ENCODE measurements at regions not wholly inside any gene's neighbourhood (a gene's known extent, or its start where the extent isn't known, plus 50 kb on each side); places are given as distances from the start of the nearest gene placed in this dataset.

- Histone ChIP-seq H3K27me3 (no peaks in the 10 kb centered on the region), H3K36me3 (no peaks in the 10 kb centered on the region), H3K4me3 (no peak overlapping the region), H3K9me3 (no peaks in the 10 kb centered on the region)
- no peak for DNase-seq
Measured at GRCh38 chr4:181468451-181468850, 774.8 kb upstream of the TENM3 start.

DNA sequence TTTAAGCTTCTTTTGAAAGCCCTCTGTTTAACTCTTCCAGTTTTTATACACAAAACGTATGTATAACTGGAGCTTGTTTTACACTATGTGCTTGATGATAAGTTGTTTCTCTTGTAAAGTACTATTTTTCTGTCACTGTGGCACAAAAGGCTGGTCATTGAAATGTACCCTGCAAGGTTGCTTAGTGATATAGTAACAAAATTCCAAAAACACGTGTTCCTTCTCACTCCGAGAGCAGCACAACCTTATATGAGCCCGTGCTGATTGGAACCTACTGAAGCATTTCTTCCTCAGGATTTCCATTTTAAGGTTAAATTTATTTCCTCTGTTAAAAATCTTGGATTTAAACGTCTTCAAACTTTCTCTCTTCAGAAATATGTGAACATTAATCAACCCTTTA, 772.9 kb upstream of the TENM3 start:
- Histone ChIP-seq H3K4me3 (no peak overlapping the region), H3K36me3 (no peaks in the 10 kb centered on the region), H3K9me3 (no peaks in the 10 kb centered on the region), H3K27me3 (no peaks in the 10 kb centered on the region)
- DNase-seq = no peak

DNA sequence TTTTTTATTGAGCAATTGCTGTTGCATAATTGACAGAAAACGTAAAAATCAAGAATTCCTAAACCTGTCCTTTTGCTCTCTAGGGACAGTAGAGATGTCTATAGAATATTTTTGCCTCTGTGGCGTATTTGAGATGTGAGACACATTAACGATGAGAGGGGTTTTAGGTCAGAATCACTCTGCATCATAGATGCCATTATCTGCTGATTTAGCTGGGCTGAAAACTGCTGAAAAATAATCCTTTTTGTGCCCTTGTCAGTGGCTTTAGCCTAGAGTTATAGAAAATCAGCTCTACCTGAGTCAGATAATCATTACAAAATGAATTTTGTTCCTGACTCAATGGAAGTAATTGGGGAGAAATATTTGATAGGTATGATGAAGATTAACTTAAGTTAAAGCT, 767.8 kb upstream of the TENM3 start:
- no peaks in the 10 kb centered on the region for H3K9me3 ChIP-seq
- H3K4me3 ChIP-seq = no peak overlapping the region

DNA sequence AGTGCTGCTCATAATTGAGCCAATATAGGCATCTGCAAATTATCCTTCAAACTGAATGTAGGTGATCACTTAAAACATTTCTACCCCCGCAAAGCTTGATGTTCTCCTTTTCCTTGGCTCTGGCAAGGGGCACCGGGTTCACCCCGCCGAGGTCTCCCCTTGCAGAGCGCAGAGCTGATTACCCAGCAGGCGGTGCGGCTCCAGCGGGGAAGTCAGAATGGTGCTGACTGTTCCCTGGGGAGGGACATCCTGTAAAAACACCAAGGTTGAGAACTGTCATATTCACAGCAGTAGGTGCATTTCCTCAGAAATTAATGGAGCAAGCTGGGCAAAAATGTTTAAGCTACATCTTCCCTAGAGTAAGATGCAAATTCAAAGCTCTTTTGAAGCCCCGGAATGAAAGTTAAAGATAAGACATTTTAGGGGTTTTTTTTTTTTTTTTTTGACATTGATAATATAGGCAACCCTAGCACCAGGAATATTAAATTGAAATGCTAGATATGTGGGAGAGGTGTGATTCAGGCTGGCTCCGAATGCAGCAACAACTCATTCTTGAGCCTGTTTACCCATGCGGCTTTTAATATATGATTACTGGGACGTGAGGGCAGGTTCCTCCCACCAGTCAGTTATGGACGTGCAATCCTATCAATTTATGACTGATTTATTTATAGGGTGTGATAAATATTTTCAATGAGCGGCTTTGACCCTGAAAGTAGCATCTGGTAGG, 767.3 kb upstream of the TENM3 start:
- Histone ChIP-seq H3K27me3 (no peaks in the 10 kb centered on the region), H3K4me3 (no peak overlapping the region), H3K9me3 (no peaks in the 10 kb centered on the region), H3K36me3 (no peaks in the 10 kb centered on the region)
- no peak for DNase-seq

More for the DNA sequence above, 767.8 kb upstream of the TENM3 start:
- DNase-seq = no peak
- Histone ChIP-seq H3K27me3 (no peaks in the 10 kb centered on the region), H3K36me3 (no peaks in the 10 kb centered on the region)

- Histone ChIP-seq H3K36me3 (no peaks in the 10 kb centered on the region), H3K4me3 (no peak overlapping the region), H3K9me3 (no peaks in the 10 kb centered on the region), H3K27me3 (no peaks in the 10 kb centered on the region)
- no peak for DNase-seq
Measured at GRCh38 chr4:181476508-181476890, 766.7 kb upstream of the TENM3 start.

DNA sequence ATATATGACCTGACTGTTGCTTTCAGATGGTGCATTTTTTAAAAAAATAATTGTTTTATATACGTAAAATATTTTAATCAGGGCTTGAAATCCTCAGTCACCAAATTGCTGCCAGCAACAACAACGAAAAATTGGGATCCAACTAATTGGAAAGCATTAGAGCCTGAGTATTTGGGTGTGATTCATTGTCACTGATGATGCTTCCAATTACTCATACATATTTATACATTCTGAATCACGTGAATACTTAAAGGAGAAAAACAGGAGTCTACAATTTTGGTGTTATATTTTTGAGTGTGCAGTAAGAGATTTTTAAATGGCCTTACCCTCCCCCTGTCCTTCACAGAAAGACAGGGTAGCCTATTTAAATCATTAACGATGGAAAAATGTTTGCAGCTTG, 765.6 kb upstream of the TENM3 start:
- Histone ChIP-seq H3K27me3 (no peaks in the 10 kb centered on the region), H3K4me3 (no peak overlapping the region), H3K9me3 (no peaks in the 10 kb centered on the region), H3K36me3 (no peaks in the 10 kb centered on the region)
- DNase-seq = no peak

DNA sequence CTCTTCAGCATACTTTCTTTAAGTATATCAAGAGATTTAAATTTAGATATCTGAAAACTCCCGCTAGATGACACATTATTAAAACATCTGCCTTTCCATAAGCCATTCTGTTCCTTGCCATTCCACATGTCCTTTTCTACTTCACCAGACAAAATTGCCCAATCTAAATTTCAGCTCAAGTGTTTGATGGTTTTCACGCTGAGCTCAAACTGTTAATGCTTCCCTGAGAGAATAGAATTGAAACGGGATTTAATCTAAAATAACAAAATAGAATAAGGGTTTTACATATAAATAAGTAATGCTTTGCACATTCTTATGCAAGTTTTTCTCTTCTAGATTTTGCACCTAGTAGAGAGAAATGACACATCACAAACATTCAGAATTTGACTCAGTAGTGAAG, 764.5 kb upstream of the TENM3 start:
- H3K4me3 ChIP-seq = no peak overlapping the region
- no peak for DNase-seq
- no peaks in the 10 kb centered on the region for H3K27me3 ChIP-seq
- H3K36me3 ChIP-seq = no peaks in the 10 kb centered on the region
- H3K9me3 ChIP-seq = no peaks in the 10 kb centered on the region

DNA sequence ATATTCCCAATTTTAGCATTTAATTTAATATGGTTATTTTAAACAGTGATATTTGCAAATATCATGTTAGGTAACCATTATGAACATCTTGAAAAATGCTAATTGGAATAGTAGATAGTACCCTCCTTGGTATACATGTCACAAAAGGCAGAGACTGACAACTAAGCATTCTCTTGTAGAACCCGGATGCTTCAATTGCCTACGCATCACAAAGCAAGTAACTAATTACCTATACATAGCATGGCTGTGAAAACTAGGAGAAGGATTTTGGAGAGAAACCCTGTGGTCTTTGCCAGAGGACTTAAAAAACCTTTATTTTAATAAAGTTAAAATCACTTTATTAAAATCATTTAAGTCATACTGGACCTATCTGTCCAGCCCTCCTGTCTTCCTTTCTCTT, 764.1 kb upstream of the TENM3 start:
- no peaks in the 10 kb centered on the region for H3K9me3 ChIP-seq
- DNase-seq = no peak
- no peaks in the 10 kb centered on the region for H3K36me3 ChIP-seq
- no peaks in the 10 kb centered on the region for H3K27me3 ChIP-seq
- no peak overlapping the region for H3K4me3 ChIP-seq

DNA sequence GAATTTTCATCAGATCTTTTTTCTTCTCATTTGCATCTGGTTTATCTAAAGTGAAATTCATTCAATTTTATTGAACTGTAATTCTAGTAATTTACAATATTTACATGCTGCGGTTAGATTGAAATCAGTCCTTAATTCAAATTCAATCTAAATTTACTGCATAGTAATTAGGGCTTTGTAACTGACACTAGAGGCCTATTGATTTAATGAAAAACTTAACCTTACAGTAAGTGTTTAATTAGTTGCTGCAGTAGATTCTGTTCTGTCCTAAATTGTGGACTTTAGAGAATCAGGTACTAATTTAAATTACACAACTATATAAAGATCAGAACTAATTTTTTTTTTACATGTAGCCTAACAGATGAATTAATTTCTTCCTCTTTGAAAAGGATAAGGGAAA, 758.8 kb upstream of the TENM3 start:
- H3K9me3 ChIP-seq = no peaks in the 10 kb centered on the region
- no peaks in the 10 kb centered on the region for H3K36me3 ChIP-seq
- no peaks in the 10 kb centered on the region for H3K27me3 ChIP-seq
- no peak for DNase-seq
- no peak overlapping the region for H3K4me3 ChIP-seq

- no peak for DNase-seq
- Histone ChIP-seq H3K27me3 (no peaks in the 10 kb centered on the region), H3K36me3 (no peaks in the 10 kb centered on the region), H3K4me3 (no peak overlapping the region), H3K9me3 (no peaks in the 10 kb centered on the region)
Measured at GRCh38 chr4:181488926-181489325, 754.3 kb upstream of the TENM3 start.

DNA sequence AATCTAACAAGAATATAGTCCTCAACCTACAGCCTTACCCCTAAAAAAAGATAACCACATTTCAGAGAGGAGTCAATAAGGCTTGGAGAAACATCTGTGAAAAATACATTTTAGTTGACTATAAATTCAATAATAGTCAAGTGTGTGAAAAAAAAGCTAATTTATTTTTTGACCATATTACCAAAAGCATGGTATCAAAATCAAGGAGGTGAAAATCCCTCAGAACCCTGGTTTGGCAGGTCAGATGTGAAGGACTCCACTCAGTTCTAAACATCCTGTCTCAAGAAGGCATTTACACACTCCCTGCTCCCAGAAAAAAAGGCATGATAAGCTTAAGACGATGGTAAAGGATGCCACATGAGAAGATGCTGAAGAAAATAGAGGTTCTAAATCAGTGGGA, 745.1 kb upstream of the TENM3 start:
- H3K27me3 ChIP-seq = no peaks in the 10 kb centered on the region
- no peak overlapping the region for H3K4me3 ChIP-seq
- no peak for DNase-seq
- no peaks in the 10 kb centered on the region for H3K36me3 ChIP-seq
- H3K9me3 ChIP-seq = no peaks in the 10 kb centered on the region

DNA sequence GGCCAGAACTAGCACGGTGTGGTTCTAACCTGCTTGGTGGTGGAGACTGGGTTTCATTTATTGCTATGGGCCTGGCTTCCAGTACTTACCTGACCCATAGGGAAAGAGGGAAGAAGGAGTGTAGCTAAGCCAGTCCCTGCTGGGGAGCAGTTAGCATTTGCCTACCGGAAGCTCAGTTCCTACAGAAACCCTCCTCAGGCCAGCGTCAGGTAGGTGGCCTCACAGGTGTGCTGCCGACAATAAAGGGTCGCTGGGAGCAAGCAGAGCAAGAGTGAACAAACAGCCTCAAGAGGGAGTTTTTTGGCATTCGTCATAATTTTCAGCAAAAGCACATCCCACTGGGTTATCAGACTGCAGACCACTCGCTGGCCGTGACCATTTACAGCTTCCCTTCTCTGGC, 740.6 kb upstream of the TENM3 start:
- DNase-seq = no peak

GRCh38 chr4:181503687-181504390, 739.4 kb upstream of the TENM3 start:
- DNase-seq = no peak
- Histone ChIP-seq H3K4me3 (no peak overlapping the region), H3K27me3 (no peaks in the 10 kb centered on the region), H3K9me3 (no peaks in the 10 kb centered on the region), H3K36me3 (no peaks in the 10 kb centered on the region)

More for the DNA sequence above, 740.6 kb upstream of the TENM3 start:
- H3K27me3 ChIP-seq = no peaks in the 10 kb centered on the region
- H3K4me3 ChIP-seq = no peak overlapping the region
- no peaks in the 10 kb centered on the region for H3K36me3 ChIP-seq
- H3K9me3 ChIP-seq = no peaks in the 10 kb centered on the region

DNA sequence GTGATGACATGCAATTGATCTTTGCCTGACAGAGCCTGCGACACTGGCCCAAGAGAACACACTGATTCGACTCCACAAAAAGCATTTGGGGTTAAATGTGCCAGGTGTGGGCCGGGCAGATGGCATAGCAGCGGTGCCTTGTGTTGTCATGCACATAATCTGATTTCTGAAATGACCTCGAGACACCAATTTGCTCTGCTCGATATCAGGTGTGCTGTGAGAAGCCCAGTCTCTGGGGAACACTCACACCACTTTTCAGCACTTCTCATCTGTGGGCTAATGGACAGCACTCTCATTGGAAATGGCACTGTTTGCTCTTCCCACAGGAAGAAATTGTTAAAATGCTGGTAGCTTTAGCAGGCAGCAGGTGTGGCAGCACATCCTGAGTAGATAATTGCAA, 738.3 kb upstream of the TENM3 start:
- no peaks in the 10 kb centered on the region for H3K9me3 ChIP-seq
- no peak for DNase-seq
- no peak overlapping the region for H3K4me3 ChIP-seq
- no peaks in the 10 kb centered on the region for H3K36me3 ChIP-seq
- no peaks in the 10 kb centered on the region for H3K27me3 ChIP-seq

GRCh38 chr4:181507180-181507835, 735.9 kb upstream of the TENM3 start:
- no peak overlapping the region for H3K4me3 ChIP-seq
- H3K27me3 ChIP-seq = no peaks in the 10 kb centered on the region
- H3K36me3 ChIP-seq = no peaks in the 10 kb centered on the region
- H3K9me3 ChIP-seq = no peaks in the 10 kb centered on the region
- DNase-seq = no peak

DNA sequence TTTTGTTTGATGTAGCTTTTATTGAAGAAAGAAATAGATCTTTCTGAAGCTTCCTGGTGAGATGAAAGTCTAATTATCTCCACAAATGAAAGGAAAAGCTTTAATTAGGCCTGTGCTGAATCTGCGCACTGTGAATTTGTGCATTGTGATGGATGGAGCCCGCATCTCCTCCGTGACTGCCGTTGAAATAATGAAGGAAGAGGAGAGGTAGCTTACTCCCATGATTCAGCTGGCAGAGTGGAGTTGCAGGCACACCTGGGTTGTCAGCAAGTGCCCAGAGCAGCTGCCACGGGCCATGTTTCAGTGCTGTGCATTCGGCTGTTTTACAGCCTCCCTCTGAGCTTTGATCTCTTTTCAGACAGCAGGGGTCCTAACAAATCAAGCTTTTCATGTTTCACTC, 735.3 kb upstream of the TENM3 start:
- H3K27me3 ChIP-seq = no peaks in the 10 kb centered on the region
- H3K36me3 ChIP-seq = no peaks in the 10 kb centered on the region
- no peaks in the 10 kb centered on the region for H3K9me3 ChIP-seq
- no peak overlapping the region for H3K4me3 ChIP-seq
- DNase-seq = no peak

- Histone ChIP-seq H3K4me3 (no peak overlapping the region), H3K9me3 (no peaks in the 10 kb centered on the region), H3K27me3 (no peaks in the 10 kb centered on the region), H3K36me3 (no peaks in the 10 kb centered on the region)
- DNase-seq = no peak
Measured at GRCh38 chr4:181508601-181509000, 734.6 kb upstream of the TENM3 start.

DNA sequence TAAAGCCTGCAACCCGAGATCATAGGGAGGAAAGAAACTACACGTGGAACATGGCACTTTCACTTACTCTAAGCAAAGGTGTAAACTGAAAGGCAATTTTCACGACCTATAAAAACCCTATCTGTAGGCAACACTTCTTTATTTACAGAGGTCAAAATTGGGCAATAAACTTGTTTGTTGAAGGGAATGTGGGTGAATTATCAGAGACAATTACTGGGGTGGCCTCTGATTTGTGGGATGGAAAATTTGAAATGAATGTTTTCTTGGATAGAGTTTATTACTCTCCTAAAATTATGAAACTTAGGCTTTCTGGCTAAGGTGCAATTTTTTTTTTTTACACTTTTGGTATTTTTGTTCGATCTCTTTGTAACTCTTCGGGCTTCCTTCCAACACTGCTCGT, 734.1 kb upstream of the TENM3 start:
- no peaks in the 10 kb centered on the region for H3K9me3 ChIP-seq
- H3K4me3 ChIP-seq = no peak overlapping the region
- H3K36me3 ChIP-seq = no peaks in the 10 kb centered on the region
- H3K27me3 ChIP-seq = no peaks in the 10 kb centered on the region
- DNase-seq = no peak

Measured in MG63 (cell line).